DND-41 (cell line): ENCODE measurements at regions not wholly inside any gene's neighbourhood (a gene's known extent, or its start where the extent isn't known, plus 50 kb on each side); places are given as distances from the start of the nearest gene placed in this dataset.

Source experiments
- EZH2 ChIP-seq: IDR thresholded peaks from 3 replicates; pipeline ENCODE4 v1.6.1; 2012; ENCODE audit warnings: borderline replicate concordance, low read depth, mild to moderate bottlenecking, moderate library complexity, low read length, inconsistent platforms; ENCODE audit not compliant: severe bottlenecking
- TF ChIP-seq, protein P1 (sequence below): IDR thresholded peaks from 2 replicates; pipeline ENCODE4 v1.5.1; 2012; ENCODE audit warnings: borderline replicate concordance, low read length, moderate library complexity, mild to moderate bottlenecking; ENCODE audit not compliant: poor library complexity, severe bottlenecking; ENCODE audit errors: extremely low read depth

DNA sequence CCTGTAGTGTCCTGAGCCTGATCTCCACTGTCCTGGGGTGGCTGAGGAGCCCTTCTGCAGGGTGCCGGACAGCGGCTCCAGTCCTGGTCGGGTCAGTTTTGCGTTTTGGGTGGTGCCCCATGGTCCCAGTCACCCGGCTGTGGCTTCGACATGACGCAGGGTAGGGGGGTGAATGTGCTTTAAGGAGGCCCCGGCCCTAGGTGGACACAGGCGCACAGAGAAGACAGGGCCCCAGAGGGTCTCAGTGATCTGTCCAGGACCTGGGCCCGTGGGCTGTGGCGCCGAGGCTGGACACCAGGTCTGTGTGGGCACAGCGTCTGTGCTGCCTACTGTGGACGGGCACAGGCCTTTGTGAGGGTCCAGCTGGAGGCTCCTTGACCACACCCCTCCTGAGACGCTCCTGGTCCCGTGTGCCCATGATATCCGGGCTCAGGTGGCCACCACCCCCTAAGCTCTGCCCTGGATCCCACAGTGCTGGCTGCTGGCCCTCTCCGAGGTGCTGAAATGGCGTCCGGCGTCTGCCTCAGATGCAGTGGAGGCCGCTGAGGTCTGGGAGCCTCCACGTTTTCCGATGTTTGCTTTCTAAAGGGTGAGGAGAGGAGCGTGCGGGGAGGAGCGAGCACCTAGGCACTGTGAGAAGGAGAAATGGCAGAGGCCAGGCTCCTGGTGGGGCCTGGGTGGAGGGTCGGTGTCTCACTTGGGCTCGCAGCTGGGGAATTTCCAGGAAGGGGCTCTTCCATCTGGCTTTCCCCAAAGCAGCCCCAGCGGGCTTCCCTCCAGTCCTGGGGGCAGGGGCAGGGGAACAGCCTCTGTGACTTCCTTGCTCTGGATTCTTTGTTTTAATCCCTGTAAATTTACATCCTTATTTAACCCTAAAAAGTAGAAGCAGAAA, 56.1 kb upstream of the ACSF3 start:
- TF ChIP-seq, protein P1, sequence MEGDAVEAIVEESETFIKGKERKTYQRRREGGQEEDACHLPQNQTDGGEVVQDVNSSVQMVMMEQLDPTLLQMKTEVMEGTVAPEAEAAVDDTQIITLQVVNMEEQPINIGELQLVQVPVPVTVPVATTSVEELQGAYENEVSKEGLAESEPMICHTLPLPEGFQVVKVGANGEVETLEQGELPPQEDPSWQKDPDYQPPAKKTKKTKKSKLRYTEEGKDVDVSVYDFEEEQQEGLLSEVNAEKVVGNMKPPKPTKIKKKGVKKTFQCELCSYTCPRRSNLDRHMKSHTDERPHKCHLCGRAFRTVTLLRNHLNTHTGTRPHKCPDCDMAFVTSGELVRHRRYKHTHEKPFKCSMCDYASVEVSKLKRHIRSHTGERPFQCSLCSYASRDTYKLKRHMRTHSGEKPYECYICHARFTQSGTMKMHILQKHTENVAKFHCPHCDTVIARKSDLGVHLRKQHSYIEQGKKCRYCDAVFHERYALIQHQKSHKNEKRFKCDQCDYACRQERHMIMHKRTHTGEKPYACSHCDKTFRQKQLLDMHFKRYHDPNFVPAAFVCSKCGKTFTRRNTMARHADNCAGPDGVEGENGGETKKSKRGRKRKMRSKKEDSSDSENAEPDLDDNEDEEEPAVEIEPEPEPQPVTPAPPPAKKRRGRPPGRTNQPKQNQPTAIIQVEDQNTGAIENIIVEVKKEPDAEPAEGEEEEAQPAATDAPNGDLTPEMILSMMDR = no peak
- TF ChIP-seq EZH2 = no peak
